GM23248 (cell line): ENCODE measurements at regions not wholly inside any gene's neighbourhood (a gene's known extent, or its start where the extent isn't known, plus 50 kb on each side); places are given as distances from the start of the nearest gene placed in this dataset.

Experiments used
- DNase-seq: peaks from one replicate; pipeline ENCODE4 v3.0.0-alpha.2; 2015
- H2AFZ ChIP-seq: fragments of 200-600 bp; sonication (generic); 2 replicates; pipeline ENCODE4 v1.6.1; 2016; ENCODE audit warnings: antibody characterized with exemption
- H3F3A ChIP-seq: fragments of 200-600 bp; sonication (generic); 2 replicates; pipeline ENCODE4 v1.6.1; 2016; ENCODE audit warnings: mild to moderate bottlenecking, antibody characterized with exemption, mixed run types; ENCODE audit not compliant: insufficient read depth
- H3K27ac ChIP-seq: fragments of 200-600 bp; sonication (generic); 2 replicates; pipeline ENCODE4 v1.5.1; 2016; ENCODE audit warnings: mild to moderate bottlenecking
- H3K27me3 ChIP-seq: fragments of 200-600 bp; sonication (generic); replicated peaks from 2 replicates; pipeline ENCODE4 v1.6.1; 2016; ENCODE audit warnings: mild to moderate bottlenecking; ENCODE audit not compliant: insufficient read depth
- H3K36me3 ChIP-seq: fragments of 200-600 bp; sonication (generic); 2 replicates; pipeline ENCODE4 v1.6.1; 2016; ENCODE audit warnings: low read depth, mild to moderate bottlenecking
- H3K4me1 ChIP-seq: fragments of 200-600 bp; sonication (generic); 2 replicates; pipeline ENCODE4 v1.6.1; 2016; ENCODE audit warnings: mild to moderate bottlenecking; ENCODE audit not compliant: insufficient read depth
- H3K4me2 ChIP-seq: fragments of 200-600 bp; sonication (generic); one replicate; pipeline ENCODE4 v1.6.1; 2016; ENCODE audit warnings: mild to moderate bottlenecking; ENCODE audit not compliant: unreplicated experiment
- H3K4me3 ChIP-seq: fragments of 200-600 bp; sonication (generic); 2 replicates; pipeline ENCODE4 v1.5.1; 2016; ENCODE audit warnings: mild to moderate bottlenecking
- H3K79me2 ChIP-seq: fragments of 200-600 bp; sonication (generic); 2 replicates; pipeline ENCODE4 v1.6.1; 2016; ENCODE audit warnings: mild to moderate bottlenecking; ENCODE audit not compliant: insufficient read depth
- H3K9ac ChIP-seq: fragments of 200-600 bp; sonication (generic); 2 replicates; pipeline ENCODE4 v1.6.1; 2016; ENCODE audit warnings: mild to moderate bottlenecking
- H3K9me2 ChIP-seq: fragments of 200-600 bp; sonication (generic); 2 replicates; pipeline ENCODE4 v1.6.1; 2016; ENCODE audit warnings: mixed run types, mild to moderate bottlenecking, moderate library complexity; ENCODE audit not compliant: insufficient read depth
- H3K9me3 ChIP-seq: fragments of 200-600 bp; sonication (generic); one replicate; pipeline ENCODE4 v1.6.1; 2017; ENCODE audit warnings: low read depth
- H4K20me1 ChIP-seq: fragments of 200-600 bp; sonication (generic); 2 replicates; pipeline ENCODE4 v1.6.0; 2016; ENCODE audit not compliant: insufficient read depth
- EZH2 ChIP-seq: fragments of 200-600 bp; sonication (generic); IDR thresholded peaks from 2 replicates; pipeline ENCODE4 v1.6.1; 2018; ENCODE audit warnings: antibody characterized with exemption, mild to moderate bottlenecking; ENCODE audit not compliant: insufficient read depth, poor library complexity, severe bottlenecking
- EZH2phosphoT487 ChIP-seq: fragments of 200-600 bp; sonication (generic); IDR thresholded peaks from 2 replicates; pipeline ENCODE4 v1.6.1; 2018; ENCODE audit warnings: antibody characterized with exemption, moderate library complexity, mild to moderate bottlenecking, low read depth; ENCODE audit not compliant: insufficient read depth
- WGBS, 2 experiments: methylation state at CpG; one replicate each; pipeline ENCODE4 v1.1.6; 2015 to 2017; ENCODE audit warnings: low lambda C conversion rate in 2 of 2, low coverage in 1 of 2; ENCODE audit errors: missing lambda C conversion rate in 2 of 2; 5-methylcytosine and 5-hydroxymethylcytosine counted together
- in situ Hi-C: fragments of 300-500 bp; cut with MboI; formaldehyde crosslinking; loops from 2 replicates; pipeline ENCODE4 v1.15.0; 2020

- DNase-seq = no peak
- Histone ChIP-seq H2AFZ (no peak overlapping the region; the same call in 1 of the 2 replicates), H3K4me1 (peaks cover 20% of the 10 kb centered on the region), H3K36me3 (no peaks in the 10 kb centered on the region), H3K9me3 (no peaks in the 10 kb centered on the region), H3K27ac (no peak overlapping the region), H3F3A (peaks cover 21% of the 10 kb centered on the region; the same call in 1 of the 2 replicates), H3K4me2 (no peak overlapping the region), H3K4me3 (no peak overlapping the region), H3K9me2 (no peaks in the 10 kb centered on the region), H3K9ac (no peak overlapping the region), H3K27me3 (no peaks in the 10 kb centered on the region), H3K79me2 (no peaks in the 10 kb centered on the region), H4K20me1 (no peaks in the 10 kb centered on the region)
- TF ChIP-seq EZH2phosphoT487 = no peak
- no peak for TF ChIP-seq EZH2
- WGBS, 2 experiments = 49 to 52% methylated on average over 10 of the region's 10 CpGs
- in situ Hi-C loops = loop anchor here (25.0 kb wide), 1 partner anchor 735 kb away; no protein-coding TSS in a partner anchor
These were observed 122.9 kb upstream of the LYZL2 start for GRCh38 chr10:30752481-30752881.

DNA sequence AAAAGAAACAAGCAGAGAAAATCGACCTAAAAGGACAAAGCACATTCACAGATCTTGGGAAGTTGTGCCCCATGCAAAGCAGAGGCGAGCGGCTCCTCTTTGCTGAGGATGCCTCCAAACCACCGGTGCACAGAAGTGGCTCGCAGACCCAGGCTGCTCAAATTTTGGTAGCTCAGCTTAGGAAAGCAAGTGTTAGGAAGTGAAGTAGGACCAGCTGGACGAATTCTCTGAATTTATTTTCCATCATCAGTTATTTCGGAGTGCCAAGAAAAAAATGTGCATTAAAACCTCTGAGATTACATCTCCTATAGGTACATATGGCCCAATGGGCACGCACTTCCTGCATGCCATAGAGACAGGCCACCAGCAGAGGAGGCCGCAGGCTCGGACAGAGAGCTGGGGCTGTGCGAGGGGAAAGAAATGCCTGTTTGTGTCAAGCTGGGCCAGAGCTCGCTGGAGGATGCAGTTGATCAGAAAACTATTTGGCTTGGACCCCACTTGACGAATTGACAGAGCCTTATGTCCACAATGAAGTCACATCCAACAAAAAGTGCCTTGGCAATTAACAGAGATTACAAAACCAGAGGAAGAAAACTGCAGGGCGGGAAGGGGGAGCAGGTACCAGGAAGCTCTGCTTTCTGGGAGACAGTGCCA is 122.3 kb upstream of the LYZL2 start:
- no peak overlapping the region for H3K9ac ChIP-seq
- no peaks in the 10 kb centered on the region for H3K79me2 ChIP-seq
- H3K4me2 ChIP-seq = no peak overlapping the region
- TF ChIP-seq EZH2 (no peak), EZH2phosphoT487 (no peak)
- no peaks in the 10 kb centered on the region for H4K20me1 ChIP-seq
- peaks cover 17% of the 10 kb centered on the region; the same call in 1 of the 2 replicates for H3F3A ChIP-seq
- no peak overlapping the region for H3K4me3 ChIP-seq
- H3K9me2 ChIP-seq = no peaks in the 10 kb centered on the region
- no peaks in the 10 kb centered on the region for H3K36me3 ChIP-seq
- peak overlapping the region; percentile 25 for H2AFZ ChIP-seq
- 14% methylated on average over 14 of the region's 14 CpGs for WGBS, 2 experiments
- in situ Hi-C loops = loop anchor here (25.0 kb wide), 1 partner anchor 735 kb away; no protein-coding TSS in a partner anchor
- DNase-seq = peak; percentile 89
- peaks cover 20% of the 10 kb centered on the region for H3K4me1 ChIP-seq
- no peaks in the 10 kb centered on the region for H3K9me3 ChIP-seq
- no peak overlapping the region for H3K27ac ChIP-seq
- H3K27me3 ChIP-seq = no peaks in the 10 kb centered on the region

GRCh38 chr10:30750971-30751677 is 121.6 kb upstream of the LYZL2 start:
- no peak overlapping the region for H3K9ac ChIP-seq
- peak; percentile 21 for DNase-seq
- H3F3A ChIP-seq = peaks cover 16% of the 10 kb centered on the region; the same call in 1 of the 2 replicates
- TF ChIP-seq EZH2 (no peak), EZH2phosphoT487 (no peak)
- no peak overlapping the region for H3K4me2 ChIP-seq
- H2AFZ ChIP-seq = peak overlapping the region; percentile 25; the same call in 1 of the 2 replicates
- H3K4me3 ChIP-seq = no peak overlapping the region
- no peaks in the 10 kb centered on the region for H3K79me2 ChIP-seq
- no peaks in the 10 kb centered on the region for H3K36me3 ChIP-seq
- no peaks in the 10 kb centered on the region for H3K27me3 ChIP-seq
- in situ Hi-C loops = loop anchor here (25.0 kb wide), 1 partner anchor 736 kb away; no protein-coding TSS in a partner anchor
- H3K9me2 ChIP-seq = no peaks in the 10 kb centered on the region
- H4K20me1 ChIP-seq = no peaks in the 10 kb centered on the region
- 56 to 59% methylated on average over 10 of the region's 10 CpGs for WGBS, 2 experiments
- H3K27ac ChIP-seq = no peak overlapping the region
- H3K4me1 ChIP-seq = peaks cover 20% of the 10 kb centered on the region
- H3K9me3 ChIP-seq = no peaks in the 10 kb centered on the region

- Histone ChIP-seq H3K9me3 (no peaks in the 10 kb centered on the region), H4K20me1 (no peaks in the 10 kb centered on the region), H3K27me3 (no peaks in the 10 kb centered on the region), H3K27ac (no peak overlapping the region), H2AFZ (no peak overlapping the region), H3F3A (0 out of 2 replicates have a peak, but pooled peaks cover 6% of the 10 kb centered on the region), H3K9me2 (no peaks in the 10 kb centered on the region), H3K9ac (no peak overlapping the region), H3K36me3 (no peaks in the 10 kb centered on the region), H3K79me2 (no peaks in the 10 kb centered on the region), H3K4me2 (no peak overlapping the region), H3K4me1 (peaks cover 8% of the 10 kb centered on the region), H3K4me3 (no peak overlapping the region)
- TF ChIP-seq EZH2phosphoT487 (no peak), EZH2 (no peak)
- in situ Hi-C loops = loop anchor here (25.0 kb wide), 1 partner anchor 1063 kb away; no protein-coding TSS in a partner anchor
- WGBS, 2 experiments = 40 to 49% methylated on average over 8 of the region's 8 CpGs
- DNase-seq = peak; percentile 24
These were observed 119.8 kb upstream of the LYZL2 start for GRCh38 chr10:30749385-30749784.
